Rectal smooth muscle tissue (tissue), 1 donor: ENCODE measurements at regions not wholly inside any gene's neighbourhood (a gene's known extent, or its start where the extent isn't known, plus 50 kb on each side); places are given as distances from the start of the nearest gene placed in this dataset.

Experiments
- H3K27ac ChIP-seq: one replicate; pipeline ENCODE4 v1.7.0; 2013; ENCODE audit warnings: low read depth, low read length, inconsistent platforms
- H3K27me3 ChIP-seq: one replicate; pipeline ENCODE4 v1.7.0; 2013; ENCODE audit warnings: low read length; ENCODE audit not compliant: control insufficient read depth, insufficient read depth
- H3K36me3 ChIP-seq: one replicate; pipeline ENCODE4 v1.7.0; 2013; ENCODE audit warnings: low read length; ENCODE audit not compliant: control insufficient read depth, insufficient read depth
- H3K4me1 ChIP-seq: one replicate; pipeline ENCODE4 v1.7.0; 2013; ENCODE audit warnings: low read length; ENCODE audit not compliant: control insufficient read depth, insufficient read depth
- H3K4me3 ChIP-seq: one replicate; pipeline ENCODE4 v1.7.0; 2013; ENCODE audit warnings: low read length
- H3K9ac ChIP-seq: one replicate; pipeline ENCODE4 v1.7.0; 2013; ENCODE audit warnings: low read length

- Histone ChIP-seq H3K9ac (no peak overlapping the region), H3K4me3 (no peak overlapping the region), H3K36me3 (no peaks in the 10 kb centered on the region), H3K27me3 (no peaks in the 10 kb centered on the region), H3K27ac (no peak overlapping the region), H3K4me1 (no peaks in the 10 kb centered on the region)
Measured at GRCh38 chr21:23887725-23888306, 1719.5 kb downstream of the MRPL39 start.

- Histone ChIP-seq H3K4me3 (no peak overlapping the region), H3K27ac (no peak overlapping the region), H3K27me3 (no peaks in the 10 kb centered on the region), H3K4me1 (no peaks in the 10 kb centered on the region), H3K36me3 (no peaks in the 10 kb centered on the region), H3K9ac (no peak overlapping the region)
Measured at GRCh38 chr21:23886828-23887724, 1720.2 kb downstream of the MRPL39 start.

- Histone ChIP-seq H3K27ac (no peak overlapping the region), H3K27me3 (no peaks in the 10 kb centered on the region), H3K36me3 (no peaks in the 10 kb centered on the region), H3K4me3 (no peak overlapping the region), H3K4me1 (no peaks in the 10 kb centered on the region), H3K9ac (no peak overlapping the region)
Measured at GRCh38 chr21:23881783-23882182, 1725.5 kb downstream of the MRPL39 start.

GRCh38 chr21:23876925-23877558, 1730.2 kb downstream of the MRPL39 start:
- Histone ChIP-seq H3K9ac (no peak overlapping the region), H3K4me3 (no peak overlapping the region), H3K27me3 (no peaks in the 10 kb centered on the region), H3K36me3 (no peaks in the 10 kb centered on the region), H3K4me1 (no peaks in the 10 kb centered on the region), H3K27ac (no peak overlapping the region)

- Histone ChIP-seq H3K4me1 (no peaks in the 10 kb centered on the region), H3K4me3 (no peak overlapping the region), H3K27me3 (no peaks in the 10 kb centered on the region), H3K27ac (no peak overlapping the region), H3K9ac (no peak overlapping the region), H3K36me3 (no peaks in the 10 kb centered on the region)
Measured at GRCh38 chr21:23874271-23874670, 1733.0 kb downstream of the MRPL39 start.

GRCh38 chr21:23861911-23862504, 1745.3 kb downstream of the MRPL39 start:
- Histone ChIP-seq H3K4me1 (no peaks in the 10 kb centered on the region), H3K4me3 (no peak overlapping the region), H3K36me3 (no peaks in the 10 kb centered on the region), H3K27ac (no peak overlapping the region), H3K9ac (no peak overlapping the region), H3K27me3 (no peaks in the 10 kb centered on the region)

- no peaks in the 10 kb centered on the region for H3K4me1 ChIP-seq
- no peaks in the 10 kb centered on the region for H3K36me3 ChIP-seq
- H3K27ac ChIP-seq, result no peak overlapping the region
- no peak overlapping the region for H3K4me3 ChIP-seq
- no peak overlapping the region for H3K9ac ChIP-seq
- no peaks in the 10 kb centered on the region for H3K27me3 ChIP-seq
Measured at GRCh38 chr21:23858878-23859277, 1748.4 kb downstream of the MRPL39 start.

- Histone ChIP-seq H3K9ac (no peak overlapping the region), H3K36me3 (no peaks in the 10 kb centered on the region), H3K27me3 (no peaks in the 10 kb centered on the region), H3K4me3 (no peak overlapping the region), H3K4me1 (no peaks in the 10 kb centered on the region), H3K27ac (no peak overlapping the region)
Measured at GRCh38 chr21:23853796-23854379, 1753.4 kb downstream of the MRPL39 start.

GRCh38 chr21:23837564-23837963, 1769.7 kb downstream of the MRPL39 start:
- H3K4me1 ChIP-seq, result no peaks in the 10 kb centered on the region
- no peak overlapping the region for H3K9ac ChIP-seq
- H3K27ac ChIP-seq, result no peak overlapping the region
- H3K36me3 ChIP-seq, result no peaks in the 10 kb centered on the region
- no peaks in the 10 kb centered on the region for H3K27me3 ChIP-seq
- no peak overlapping the region for H3K4me3 ChIP-seq

GRCh38 chr21:23822760-23823159, 1784.5 kb downstream of the MRPL39 start:
- Histone ChIP-seq H3K4me1 (no peaks in the 10 kb centered on the region), H3K27ac (no peak overlapping the region), H3K9ac (no peak overlapping the region), H3K27me3 (no peaks in the 10 kb centered on the region), H3K36me3 (no peaks in the 10 kb centered on the region), H3K4me3 (no peak overlapping the region)

- no peaks in the 10 kb centered on the region for H3K4me1 ChIP-seq
- H3K27me3 ChIP-seq, result no peaks in the 10 kb centered on the region
- H3K9ac ChIP-seq, result no peak overlapping the region
- H3K4me3 ChIP-seq, result no peak overlapping the region
- H3K36me3 ChIP-seq, result no peaks in the 10 kb centered on the region
- H3K27ac ChIP-seq, result no peak overlapping the region
Measured at GRCh38 chr21:23817337-23817736, 1789.9 kb downstream of the MRPL39 start.

GRCh38 chr21:23812485-23812884, 1794.8 kb downstream of the MRPL39 start:
- H3K4me3 ChIP-seq, result no peak overlapping the region
- no peak overlapping the region for H3K9ac ChIP-seq
- no peaks in the 10 kb centered on the region for H3K4me1 ChIP-seq
- H3K27ac ChIP-seq, result no peak overlapping the region
- no peaks in the 10 kb centered on the region for H3K36me3 ChIP-seq
- no peaks in the 10 kb centered on the region for H3K27me3 ChIP-seq
